ENCODE measurements at regions not wholly inside any gene's neighbourhood (a gene's known extent, or its start where the extent isn't known, plus 50 kb on each side); places are given as distances from the start of the nearest gene placed in this dataset.

DNA sequence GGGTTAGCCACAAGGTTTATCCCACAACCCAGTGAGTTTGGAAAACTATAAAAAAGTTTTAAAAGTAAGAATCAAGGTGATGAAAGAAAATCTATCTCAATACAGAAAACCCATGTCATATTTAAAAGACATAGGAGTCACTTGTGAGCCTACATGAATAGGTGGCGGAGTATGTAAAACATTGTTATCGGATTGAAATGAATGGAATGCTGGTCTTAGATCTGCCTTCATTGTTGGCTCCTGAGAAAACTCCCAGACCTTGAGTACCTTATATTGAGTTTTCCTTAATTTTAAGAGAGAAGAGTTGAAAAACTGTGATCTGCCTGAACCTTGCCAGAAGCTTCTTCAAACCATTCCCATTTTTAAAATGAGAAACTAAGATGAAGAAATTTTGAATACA is 551.1 kb downstream of the EFNA5 start:
- ChIA-PET POLR2A (ENCODE audit: unreplicated experiment) (no interaction called here), CTCF (no interaction called here)
- dilution Hi-C loops (cut with HindIII; ENCODE audit: low sequenced_read_pairs, unreplicated experiment) (no loop called here), intact Hi-C loops (cut with micrococcal nuclease) (no loop called here), in situ Hi-C loops (cut with MboI; ENCODE audit: low sequenced_read_pairs) (no loop called here)
- Histone ChIP-seq H3K9ac (ENCODE audit: low read depth, low read length) (no peak overlapping the region), H3K4me1 (ENCODE audit: control insufficient read depth, insufficient read depth, low read length) (no peaks in the 10 kb centered on the region), H2BK15ac (ENCODE audit: low read depth, low read length) (no peak overlapping the region), H3K27ac (ENCODE audit: insufficient read depth, low read length) (no peak overlapping the region), H2AK5ac (ENCODE audit: low read depth, low read length) (no peak overlapping the region), H2AFZ (replicated peaks; ENCODE audit: low read length, poor library complexity) (no peak overlapping the region), H3K27me3 (ENCODE audit: control insufficient read depth, insufficient read depth, low read length) (no peaks in the 10 kb centered on the region), H2BK5ac (ENCODE audit: low read depth, low read length, poor library complexity, severe bottlenecking) (no peak overlapping the region), H4K20me1 (ENCODE audit: insufficient read depth, low read length) (no peaks in the 10 kb centered on the region), H3K56ac (ENCODE audit: extremely low read depth, insufficient read depth, low read length) (no peak overlapping the region), H3K4me3 (ENCODE audit: insufficient read depth, low read depth, low read length) (no peak overlapping the region), H3K36me3 (ENCODE audit: control insufficient read depth, insufficient read depth, low read length) (no peaks in the 10 kb centered on the region), H3K4me2 (ENCODE audit: low read depth, low read length) (no peak overlapping the region), H2BK120ac (ENCODE audit: low read depth, low read length) (no peak overlapping the region), H3K9me3 (ENCODE audit: control insufficient read depth, insufficient read depth, low read length) (no peaks in the 10 kb centered on the region), H3K18ac (ENCODE audit: low read depth, low read length) (no peak overlapping the region), H4K91ac (ENCODE audit: insufficient read depth, low read depth, low read length) (no peak overlapping the region), H3K14ac (replicated peaks; ENCODE audit: low read depth, low read length) (no peak overlapping the region), H3K9me1 (ENCODE audit: insufficient read depth, low read length) (no peaks in the 10 kb centered on the region), H4K5ac (ENCODE audit: low read depth, low read length) (no peak overlapping the region), H3K79me1 (ENCODE audit: low read depth in 1 of 2, low read length in 2 of 2) (no peaks in the 10 kb centered on the region), H3K4ac (ENCODE audit: low read depth, low read length) (no peak overlapping the region), H4K8ac (ENCODE audit: low read depth in 2 of 2, low read length in 2 of 2) (no peak overlapping the region), H2BK20ac (ENCODE audit: low read depth, low read length) (no peak overlapping the region), H2AK9ac (replicated peaks; ENCODE audit: low read depth, low read length, poor library complexity) (no peak overlapping the region), H3K23ac (ENCODE audit: low read depth, low read length) (no peak overlapping the region)
- WGBS, 2 experiments (ENCODE audit: extremely low coverage in 2 of 2, insufficient read length in 1 of 2), result no CpG with 5 or more reads among the region's 2 CpGs
- TF ChIP-seq MAFK (IDR thresholded peaks at IDR 0.05; ENCODE audit: low read depth, low read length) (no peak), NFE2L2 (IDR thresholded peaks at IDR 0.05; ENCODE audit: low read depth, low read length) (no peak), RCOR1 (IDR thresholded peaks at IDR 0.05; ENCODE audit: insufficient replicate concordance, low read length) (no peak), FOS (IDR thresholded peaks at IDR 0.05; ENCODE audit: low read depth, low read length) (no peak), CEBPB (IDR thresholded peaks at IDR 0.05; ENCODE audit: low read depth, low read length) (no peak), POLR2A (IDR thresholded peaks at IDR 0.05; ENCODE audit: low read depth, low read length) (no peak), MAZ (IDR thresholded peaks at IDR 0.05; ENCODE audit: borderline replicate concordance, low read depth, low read length) (no peak)
- TF ChIP-seq, protein P1, sequence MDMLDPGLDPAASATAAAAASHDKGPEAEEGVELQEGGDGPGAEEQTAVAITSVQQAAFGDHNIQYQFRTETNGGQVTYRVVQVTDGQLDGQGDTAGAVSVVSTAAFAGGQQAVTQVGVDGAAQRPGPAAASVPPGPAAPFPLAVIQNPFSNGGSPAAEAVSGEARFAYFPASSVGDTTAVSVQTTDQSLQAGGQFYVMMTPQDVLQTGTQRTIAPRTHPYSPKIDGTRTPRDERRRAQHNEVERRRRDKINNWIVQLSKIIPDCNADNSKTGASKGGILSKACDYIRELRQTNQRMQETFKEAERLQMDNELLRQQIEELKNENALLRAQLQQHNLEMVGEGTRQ (IDR thresholded peaks at IDR 0.05; ENCODE audit: low read depth, low read length), result no peak
- TF ChIP-seq, protein P2, sequence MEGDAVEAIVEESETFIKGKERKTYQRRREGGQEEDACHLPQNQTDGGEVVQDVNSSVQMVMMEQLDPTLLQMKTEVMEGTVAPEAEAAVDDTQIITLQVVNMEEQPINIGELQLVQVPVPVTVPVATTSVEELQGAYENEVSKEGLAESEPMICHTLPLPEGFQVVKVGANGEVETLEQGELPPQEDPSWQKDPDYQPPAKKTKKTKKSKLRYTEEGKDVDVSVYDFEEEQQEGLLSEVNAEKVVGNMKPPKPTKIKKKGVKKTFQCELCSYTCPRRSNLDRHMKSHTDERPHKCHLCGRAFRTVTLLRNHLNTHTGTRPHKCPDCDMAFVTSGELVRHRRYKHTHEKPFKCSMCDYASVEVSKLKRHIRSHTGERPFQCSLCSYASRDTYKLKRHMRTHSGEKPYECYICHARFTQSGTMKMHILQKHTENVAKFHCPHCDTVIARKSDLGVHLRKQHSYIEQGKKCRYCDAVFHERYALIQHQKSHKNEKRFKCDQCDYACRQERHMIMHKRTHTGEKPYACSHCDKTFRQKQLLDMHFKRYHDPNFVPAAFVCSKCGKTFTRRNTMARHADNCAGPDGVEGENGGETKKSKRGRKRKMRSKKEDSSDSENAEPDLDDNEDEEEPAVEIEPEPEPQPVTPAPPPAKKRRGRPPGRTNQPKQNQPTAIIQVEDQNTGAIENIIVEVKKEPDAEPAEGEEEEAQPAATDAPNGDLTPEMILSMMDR (conservative IDR thresholded peaks at IDR 0.05; ENCODE audit: low read depth, low read length), result no peak
- BruUV-seq (replicated peaks), result no TSS peak
- no peak for ATAC-seq (ENCODE audit: low read depth)
- no peak for DNase-seq

All from IMR-90 (cell line).